ENCODE measurements at regions not wholly inside any gene's neighbourhood (a gene's known extent, or its start where the extent isn't known, plus 50 kb on each side); places are given as distances from the start of the nearest gene placed in this dataset.

- in situ Hi-C loops (cut with HindIII; ENCODE audit: low sequenced_read_pairs), result no loop called here
These were observed 387.2 kb downstream of the TMEM114 start for GRCh38 chr16:8203101-8203500.

- in situ Hi-C loops (cut with HindIII; ENCODE audit: low sequenced_read_pairs), result no loop called here
These were observed 389.5 kb downstream of the TMEM114 start for GRCh38 chr16:8200839-8201238.

- in situ Hi-C loops (cut with HindIII; ENCODE audit: low sequenced_read_pairs), result no loop called here
These were observed 390.9 kb downstream of the TMEM114 start for GRCh38 chr16:8199390-8199789.

GRCh38 chr16:8194794-8195193 lies 395.5 kb downstream of the TMEM114 start:
- in situ Hi-C loops (cut with HindIII; ENCODE audit: low sequenced_read_pairs), result no loop called here

- in situ Hi-C loops (cut with HindIII; ENCODE audit: low sequenced_read_pairs), result no loop called here
These were observed 401.5 kb downstream of the TMEM114 start for GRCh38 chr16:8188841-8189240.

- in situ Hi-C loops (cut with HindIII; ENCODE audit: low sequenced_read_pairs), result no loop called here
These were observed 402.4 kb downstream of the TMEM114 start for GRCh38 chr16:8187782-8188372.

- in situ Hi-C loops (cut with HindIII; ENCODE audit: low sequenced_read_pairs), result no loop called here
These were observed 405.5 kb downstream of the TMEM114 start for GRCh38 chr16:8184854-8185253.

- in situ Hi-C loops (cut with HindIII; ENCODE audit: low sequenced_read_pairs), result no loop called here
These were observed 406.9 kb downstream of the TMEM114 start for GRCh38 chr16:8183176-8184099.

GRCh38 chr16:8182761-8183160 lies 407.6 kb downstream of the TMEM114 start:
- in situ Hi-C loops (cut with HindIII; ENCODE audit: low sequenced_read_pairs), result no loop called here

- in situ Hi-C loops (cut with HindIII; ENCODE audit: low sequenced_read_pairs), result no loop called here
These were observed 410.7 kb downstream of the TMEM114 start for GRCh38 chr16:8179615-8180014.

GRCh38 chr16:8178271-8178670 lies 412.0 kb downstream of the TMEM114 start:
- in situ Hi-C loops (cut with HindIII; ENCODE audit: low sequenced_read_pairs), result no loop called here

- in situ Hi-C loops (cut with HindIII; ENCODE audit: low sequenced_read_pairs), result no loop called here
These were observed 414.9 kb downstream of the TMEM114 start for GRCh38 chr16:8175411-8175810.

- in situ Hi-C loops (cut with HindIII; ENCODE audit: low sequenced_read_pairs), result no loop called here
These were observed 417.1 kb downstream of the TMEM114 start for GRCh38 chr16:8173111-8173644.

- in situ Hi-C loops (cut with HindIII; ENCODE audit: low sequenced_read_pairs), result no loop called here
These were observed 417.8 kb downstream of the TMEM114 start for GRCh38 chr16:8172551-8172950.

GRCh38 chr16:8168016-8168415 lies 422.3 kb downstream of the TMEM114 start:
- in situ Hi-C loops (cut with HindIII; ENCODE audit: low sequenced_read_pairs), result no loop called here

- in situ Hi-C loops (cut with HindIII; ENCODE audit: low sequenced_read_pairs), result no loop called here
These were observed 422.9 kb downstream of the TMEM114 start for GRCh38 chr16:8167436-8167835.

GRCh38 chr16:8158051-8158450 lies 432.3 kb downstream of the TMEM114 start:
- in situ Hi-C loops (cut with HindIII; ENCODE audit: low sequenced_read_pairs), result no loop called here

- in situ Hi-C loops (cut with HindIII; ENCODE audit: low sequenced_read_pairs), result no loop called here
These were observed 435.0 kb downstream of the TMEM114 start for GRCh38 chr16:8155275-8155674.

- in situ Hi-C loops (cut with HindIII; ENCODE audit: low sequenced_read_pairs), result no loop called here
These were observed 443.9 kb downstream of the TMEM114 start for GRCh38 chr16:8146256-8147012.

- in situ Hi-C loops (cut with HindIII; ENCODE audit: low sequenced_read_pairs), result no loop called here
These were observed 451.6 kb downstream of the TMEM114 start for GRCh38 chr16:8138666-8139065.

GRCh38 chr16:8137606-8138005 lies 452.7 kb downstream of the TMEM114 start:
- in situ Hi-C loops (cut with HindIII; ENCODE audit: low sequenced_read_pairs), result no loop called here

Measured in DLD1 (cell line).